ENCODE measurements at regions not wholly inside any gene's neighbourhood (a gene's known extent, or its start where the extent isn't known, plus 50 kb on each side); places are given as distances from the start of the nearest gene placed in this dataset.

GRCh38 chr2:172294983-172295382 lies 132.4 kb upstream of the ITGA6 start:
- Histone ChIP-seq H3K4me1 (peaks cover 0 to 6% (median 0%) of the 10 kb centered on the region in 6 donors), H3K27ac (no peak overlapping the region), H3K4me3 (no peak overlapping the region), H3K27me3 (replicated peaks in 1 of 7) (peaks cover 0 to 20% (median 0%) of the 10 kb centered on the region in 7 donors), H3K9me3 (no peaks in the 10 kb centered on the region), H3K36me3 (no peaks in the 10 kb centered on the region)
- intact Hi-C loops (cut with DNase I; ENCODE audit: low total_unique reads), result no loop called here
- 63 to 85% (median 73%) methylated on average over 1 of the region's 1 CpG for WGBS, 5 donors
- no peak for DNase-seq
- TF ChIP-seq POLR2A (IDR thresholded peaks at IDR 0.05), result no peak
- no peak for TF ChIP-seq CTCF (IDR thresholded peaks at IDR 0.05 in 8 of 11, conservative IDR thresholded peaks at IDR 0.05 in 3 of 11)
- no peak for TF ChIP-seq POLR2AphosphoS5 (IDR thresholded peaks at IDR 0.05)

GRCh38 chr2:172295677-172296076 lies 131.7 kb upstream of the ITGA6 start:
- Histone ChIP-seq H3K4me3 (no peak overlapping the region), H3K36me3 (no peaks in the 10 kb centered on the region), H3K27ac (no peak overlapping the region), H3K27me3 (replicated peaks in 1 of 7) (peaks cover 0 to 20% (median 0%) of the 10 kb centered on the region in 7 donors), H3K4me1 (peaks cover 0 to 6% (median 0%) of the 10 kb centered on the region in 6 donors), H3K9me3 (peaks cover 0 to 2% (median 0%) of the 10 kb centered on the region in 8 donors)
- DNase-seq, result no peak
- intact Hi-C loops (cut with DNase I; ENCODE audit: low total_unique reads), result no loop called here
- no peak for TF ChIP-seq CTCF (IDR thresholded peaks at IDR 0.05 in 8 of 11, conservative IDR thresholded peaks at IDR 0.05 in 3 of 11)
- WGBS, 5 donors, result 76 to 90% (median 85%) methylated on average over 4 of the region's 4 CpGs

- peaks cover 0 to 6% (median 0%) of the 10 kb centered on the region in 6 donors for H3K4me1 ChIP-seq
- TF ChIP-seq CTCF (IDR thresholded peaks at IDR 0.05 in 8 of 11, conservative IDR thresholded peaks at IDR 0.05 in 3 of 11), result no peak
- no peak for TF ChIP-seq POLR2AphosphoS5 (IDR thresholded peaks at IDR 0.05)
- TF ChIP-seq POLR2A (IDR thresholded peaks at IDR 0.05), result no peak
- no peak for DNase-seq
- H3K27me3 ChIP-seq (replicated peaks in 1 of 7), result peaks cover 0 to 20% (median 0%) of the 10 kb centered on the region in 7 donors
- H3K36me3 ChIP-seq, result no peaks in the 10 kb centered on the region
- intact Hi-C loops (cut with DNase I; ENCODE audit: low total_unique reads), result no loop called here
- WGBS, 5 donors, result 72 to 80% (median 75%) methylated on average over 6 of the region's 6 CpGs
- H3K4me3 ChIP-seq, result no peak overlapping the region
- no peak overlapping the region for H3K27ac ChIP-seq
- peaks cover 0 to 4% (median 0%) of the 10 kb centered on the region in 8 donors for H3K9me3 ChIP-seq
These were observed 130.9 kb upstream of the ITGA6 start for GRCh38 chr2:172296267-172297046.

- Histone ChIP-seq H3K36me3 (no peaks in the 10 kb centered on the region), H3K9me3 (peaks cover 0 to 4% (median 0%) of the 10 kb centered on the region in 8 donors), H3K27me3 (replicated peaks in 1 of 7) (peaks cover 0 to 20% (median 0%) of the 10 kb centered on the region in 7 donors), H3K4me3 (no peak overlapping the region), H3K27ac (no peak overlapping the region), H3K4me1 (peaks cover 0 to 6% (median 0%) of the 10 kb centered on the region in 6 donors)
- no peak for TF ChIP-seq CTCF (IDR thresholded peaks at IDR 0.05 in 8 of 11, conservative IDR thresholded peaks at IDR 0.05 in 3 of 11)
- TF ChIP-seq POLR2A (IDR thresholded peaks at IDR 0.05), result no peak
- TF ChIP-seq POLR2AphosphoS5 (IDR thresholded peaks at IDR 0.05), result no peak
- DNase-seq, result no peak
- 26 to 63% (median 48%) methylated on average over 3 of the region's 3 CpGs for WGBS, 5 donors
- intact Hi-C loops (cut with DNase I; ENCODE audit: low total_unique reads), result no loop called here
These were observed 129.9 kb upstream of the ITGA6 start for GRCh38 chr2:172297531-172297930.

Measured in spleen (tissue), 11 donors.